LNCaP clone FGC (cell line): ENCODE measurements at regions not wholly inside any gene's neighbourhood (a gene's known extent, or its start where the extent isn't known, plus 50 kb on each side); places are given as distances from the start of the nearest gene placed in this dataset.
"Not testable (repeated sequence)": the region's sequence is repeated elsewhere in the genome, so short reads cannot be mapped to it uniquely, and the experiment has no call there.

Experiments used
- DNase-seq: peaks from one replicate; pipeline ENCODE4 v3.0.0-alpha.2; 2011; ENCODE audit warnings: low read depth
- H3K4me3 ChIP-seq: 2 replicates; pipeline ENCODE4 v1.5.1; 2011; ENCODE audit warnings: mild to moderate bottlenecking, low read depth, low read length, control low read depth
- TF ChIP-seq, protein P1 (sequence below): IDR thresholded peaks from 2 replicates; pipeline ENCODE4 v1.5.1; 2012; ENCODE audit warnings: mild to moderate bottlenecking; ENCODE audit not compliant: control insufficient read depth, insufficient read depth; ENCODE audit errors: extremely low read depth

DNA sequence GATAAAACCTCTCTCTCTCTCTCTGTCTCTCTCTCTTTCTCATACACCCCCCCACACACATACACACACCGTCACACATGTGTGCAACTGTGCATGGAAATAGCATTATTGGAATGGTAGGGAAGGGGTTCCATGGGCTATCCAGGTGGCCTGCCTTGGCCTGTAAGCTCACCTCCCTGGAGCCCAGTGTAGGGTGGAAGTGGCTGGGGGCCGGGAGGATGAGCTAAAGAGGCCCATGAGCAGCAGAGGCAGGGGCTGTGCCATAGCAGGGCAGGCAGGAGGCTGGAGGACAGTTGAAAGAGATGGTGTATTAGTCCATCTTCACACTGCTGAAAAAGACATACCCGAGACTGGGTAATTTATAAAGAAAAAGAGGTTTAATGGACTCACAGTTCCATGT is 74.2 kb downstream of the CYTL1 start:
- no peak overlapping the region for H3K4me3 ChIP-seq
- TF ChIP-seq, protein P1, sequence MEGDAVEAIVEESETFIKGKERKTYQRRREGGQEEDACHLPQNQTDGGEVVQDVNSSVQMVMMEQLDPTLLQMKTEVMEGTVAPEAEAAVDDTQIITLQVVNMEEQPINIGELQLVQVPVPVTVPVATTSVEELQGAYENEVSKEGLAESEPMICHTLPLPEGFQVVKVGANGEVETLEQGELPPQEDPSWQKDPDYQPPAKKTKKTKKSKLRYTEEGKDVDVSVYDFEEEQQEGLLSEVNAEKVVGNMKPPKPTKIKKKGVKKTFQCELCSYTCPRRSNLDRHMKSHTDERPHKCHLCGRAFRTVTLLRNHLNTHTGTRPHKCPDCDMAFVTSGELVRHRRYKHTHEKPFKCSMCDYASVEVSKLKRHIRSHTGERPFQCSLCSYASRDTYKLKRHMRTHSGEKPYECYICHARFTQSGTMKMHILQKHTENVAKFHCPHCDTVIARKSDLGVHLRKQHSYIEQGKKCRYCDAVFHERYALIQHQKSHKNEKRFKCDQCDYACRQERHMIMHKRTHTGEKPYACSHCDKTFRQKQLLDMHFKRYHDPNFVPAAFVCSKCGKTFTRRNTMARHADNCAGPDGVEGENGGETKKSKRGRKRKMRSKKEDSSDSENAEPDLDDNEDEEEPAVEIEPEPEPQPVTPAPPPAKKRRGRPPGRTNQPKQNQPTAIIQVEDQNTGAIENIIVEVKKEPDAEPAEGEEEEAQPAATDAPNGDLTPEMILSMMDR, result no peak
- DNase-seq, result no peak

DNA sequence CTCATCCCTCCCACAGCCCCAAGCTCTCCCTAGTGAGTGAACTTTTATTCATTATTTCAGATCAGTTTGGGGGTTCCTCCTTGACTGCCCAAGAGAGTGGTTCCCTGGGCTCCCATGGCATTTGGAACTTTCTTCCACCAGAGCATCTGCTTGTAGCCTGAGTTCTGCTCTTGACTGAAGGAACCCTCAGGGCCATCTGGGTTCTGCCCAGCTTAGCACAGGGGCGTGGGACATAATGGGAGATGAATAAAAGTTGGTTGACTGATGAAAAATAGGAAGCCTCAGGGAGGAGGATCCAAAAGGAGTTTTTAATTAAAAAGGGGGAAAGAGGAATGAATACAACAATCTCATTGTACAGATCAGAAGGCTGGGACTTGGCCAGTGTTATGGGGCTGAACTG is 73.4 kb downstream of the CYTL1 start:
- DNase-seq, result no peak
- H3K4me3 ChIP-seq, result no peak overlapping the region
- TF ChIP-seq, protein P1, result no peak

DNA sequence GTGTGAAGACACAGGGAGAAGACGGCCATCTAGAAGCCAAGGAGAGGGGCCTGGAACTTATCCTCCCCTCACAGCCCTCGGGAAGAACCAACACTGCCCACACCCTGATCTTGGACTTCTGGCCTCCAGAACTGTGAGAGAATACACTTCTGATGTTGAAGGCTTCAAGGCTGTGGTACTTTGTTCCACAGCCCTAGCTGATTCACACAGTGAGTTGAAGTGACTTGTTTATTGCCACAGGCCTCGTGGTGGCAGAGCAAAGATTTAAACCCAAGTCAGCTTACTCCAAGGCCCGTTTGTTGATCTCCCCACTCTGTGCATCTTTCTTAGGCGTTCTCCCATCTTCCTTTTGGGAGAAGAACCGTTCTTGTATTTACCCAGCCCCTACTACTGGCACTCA is 72.8 kb downstream of the CYTL1 start:
- no peak overlapping the region for H3K4me3 ChIP-seq
- no peak for DNase-seq
- TF ChIP-seq, protein P1, result no peak

DNA sequence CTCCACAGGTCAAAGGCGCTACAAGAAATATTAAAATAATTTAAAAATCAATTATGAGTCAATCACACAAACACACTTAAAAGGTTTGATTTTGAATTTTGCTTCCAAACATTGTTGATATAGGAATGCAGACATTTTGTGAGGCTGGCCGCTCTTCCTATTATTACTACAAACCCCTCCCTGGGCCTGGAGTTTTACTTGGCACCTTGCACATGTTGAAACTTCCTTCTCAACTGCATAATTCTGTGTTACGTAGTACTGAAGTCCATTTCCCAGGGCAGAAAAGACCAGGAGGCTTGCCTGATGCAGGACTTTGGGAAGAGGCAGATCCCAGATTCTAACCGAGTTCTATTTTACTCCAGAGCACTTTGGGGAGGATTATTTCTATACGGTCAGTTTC is 71.5 kb downstream of the CYTL1 start:
- TF ChIP-seq, protein P1, result no peak
- H3K4me3 ChIP-seq, result no peak overlapping the region
- no peak for DNase-seq

DNA sequence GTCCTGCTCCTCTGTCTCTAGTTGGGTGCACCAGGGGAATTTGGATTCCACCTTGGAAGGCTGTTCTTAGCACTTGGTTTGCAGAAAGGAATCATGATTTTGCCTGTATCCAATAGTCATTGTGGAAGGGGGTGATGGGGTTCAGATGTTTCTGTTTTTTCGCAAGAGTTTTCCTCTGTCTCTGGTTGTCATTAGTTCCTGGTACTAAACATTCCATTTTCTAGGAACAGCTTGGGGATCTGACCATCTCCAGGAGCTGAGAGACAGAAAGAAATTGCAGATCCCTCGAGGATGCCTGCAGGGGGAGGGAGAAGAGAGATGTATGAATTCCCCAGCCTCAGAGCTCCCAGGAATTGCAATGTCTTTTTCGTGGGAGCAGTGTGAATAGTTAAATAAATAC is 70.9 kb downstream of the CYTL1 start:
- H3K4me3 ChIP-seq, result no peak overlapping the region
- DNase-seq, result no peak
- TF ChIP-seq, protein P1, result no peak

GRCh38 chr4:4950561-4951290 is 68.5 kb downstream of the CYTL1 start:
- TF ChIP-seq, protein P1, result no peak
- H3K4me3 ChIP-seq, result no peak overlapping the region
- no peak for DNase-seq

DNA sequence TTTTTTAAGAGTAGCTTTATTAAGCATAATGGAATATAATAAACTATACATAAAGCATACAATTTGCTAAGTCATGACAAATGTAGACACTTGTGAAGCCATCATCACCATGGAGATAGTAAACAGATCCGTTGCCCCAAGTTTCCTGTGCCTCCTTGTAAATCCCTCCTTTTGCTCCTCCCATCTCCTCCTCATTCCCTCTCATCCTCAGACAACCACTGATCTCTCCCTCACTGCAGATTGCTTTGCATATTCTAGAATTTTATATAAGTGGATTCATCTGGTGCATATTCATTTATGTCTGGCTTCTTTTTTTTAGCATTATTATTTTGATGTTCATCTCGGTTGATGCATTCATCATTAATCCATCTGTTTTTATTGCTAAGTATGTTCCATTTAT is 67.0 kb downstream of the CYTL1 start:
- no peak overlapping the region for H3K4me3 ChIP-seq
- TF ChIP-seq, protein P1, result no peak
- DNase-seq, result no peak

GRCh38 chr4:4959344-4960074 is 59.7 kb downstream of the CYTL1 start:
- DNase-seq, result not testable (repeated sequence)
- peak overlapping the region; percentile 29 for H3K4me3 ChIP-seq
